Right lobe of liver (tissue), 6 donors: ENCODE measurements at regions not wholly inside any gene's neighbourhood (a gene's known extent, or its start where the extent isn't known, plus 50 kb on each side); places are given as distances from the start of the nearest gene placed in this dataset.

Experiments
- ATAC-seq, 4 donors: fragments of 200-7000 bp; cut with Tn5 transposase; one replicate each; pipeline ENCODE4 v1.9.1; 2020; ENCODE audit warnings: mild to moderate bottlenecking in 4 of 4, moderate library complexity in 4 of 4
- DNase-seq, 3 donors: peaks; one replicate each; pipeline ENCODE4 v3.0.0-alpha.2; 2020
- H3K27ac ChIP-seq, 3 donors: fragments of 200-600 bp; one replicate each; pipeline ENCODE4 v1.8.0; 2022
- H3K27me3 ChIP-seq, 2 donors: fragments of 200-600 bp; one replicate each; pipeline ENCODE4 v1.8.0; 2022
- H3K36me3 ChIP-seq, 4 donors: fragments of 200-600 bp; sonication (generic) in 1 of 4; one replicate each; pipeline versions ENCODE4 v1.5.1 to v1.8.0; 2017 to 2022; ENCODE audit warnings: control low read depth in 1 of 4
- H3K4me1 ChIP-seq, 4 donors: fragments of 200-600 bp; sonication (generic) in 1 of 4; one replicate each; pipeline versions ENCODE4 v1.5.1 to v1.8.0; 2017 to 2022; ENCODE audit warnings: control low read depth in 1 of 4
- H3K4me3 ChIP-seq, 3 donors: fragments of 200-600 bp; one replicate each; pipeline ENCODE4 v1.8.0; 2022
- H3K9me3 ChIP-seq, 4 donors: fragments of 200-600 bp; sonication (generic) in 1 of 4; one replicate each; pipeline versions ENCODE4 v1.5.1 to v1.8.0; 2017 to 2022; ENCODE audit warnings: control low read depth in 1 of 4
- POLR2A ChIP-seq: fragments of 450-650 bp; IDR thresholded peaks from one replicate; pipeline ENCODE4 v1.6.1; 2017; ENCODE audit warnings: antibody characterized with exemption, mild to moderate bottlenecking
- whole genome bisulfite sequencing: methylation state at CpG from one replicate; pipeline ENCODE4 v1.1.6; 2018; ENCODE audit warnings: low coverage, low lambda C conversion rate; ENCODE audit not compliant: insufficient coverage; ENCODE audit errors: missing lambda C conversion rate; 5-methylcytosine and 5-hydroxymethylcytosine counted together
- intact Hi-C, 2 donors: fragments of 100-400 bp; cut with DNase I; formaldehyde crosslinking; loops; one replicate each; pipeline versions ENCODE4 v1.11.2 to v1.14.1; 2022
- TF ChIP-seq, protein P1 (sequence below), 4 donors: fragments of 200-600 bp in 3 of 4; fragments of 450-650 bp in 1 of 4; IDR thresholded peaks; one replicate each; pipeline versions ENCODE4 v1.5.1 to v1.8.0; 2016 to 2022; ENCODE audit warnings: antibody characterized with exemption in 4 of 4, mild to moderate bottlenecking in 2 of 4
- donor health status: DM: no; HTN: yes; CAD: no.
- donor health status: DM: no; HTN: no; CAD: no.
- donor health status: DM: no; HTN: no; CAD: no.
- donor health status: DM: no; HTN: yes; CAD: no.
- donor health status: DM: no; HTN: yes; CAD: no.

DNA sequence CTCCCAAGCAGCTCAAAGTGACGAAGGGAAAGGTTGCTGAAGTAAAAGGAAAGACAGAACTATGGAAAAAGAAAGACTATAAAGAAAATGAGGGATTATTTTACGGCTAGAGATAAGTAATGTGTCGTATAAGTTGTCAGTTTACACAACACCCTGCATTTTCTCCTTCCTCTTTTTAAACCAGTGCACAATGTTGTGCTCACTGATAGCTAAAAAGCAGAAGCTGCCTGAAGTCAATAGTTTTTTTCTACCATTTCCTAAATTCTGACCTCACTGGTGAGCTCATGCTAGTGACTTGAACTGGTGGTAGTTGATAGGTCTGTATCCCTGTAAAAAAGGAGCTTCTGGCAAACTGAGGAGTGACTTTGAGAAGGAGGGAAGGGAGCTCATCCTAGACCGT lies 368.6 kb upstream of the GBE1 start:
- 48% methylated on average over 4 of the region's 4 CpGs for WGBS
- DNase-seq, result no peak
- no peak overlapping the region for H3K4me3 ChIP-seq
- TF ChIP-seq, protein P1, sequence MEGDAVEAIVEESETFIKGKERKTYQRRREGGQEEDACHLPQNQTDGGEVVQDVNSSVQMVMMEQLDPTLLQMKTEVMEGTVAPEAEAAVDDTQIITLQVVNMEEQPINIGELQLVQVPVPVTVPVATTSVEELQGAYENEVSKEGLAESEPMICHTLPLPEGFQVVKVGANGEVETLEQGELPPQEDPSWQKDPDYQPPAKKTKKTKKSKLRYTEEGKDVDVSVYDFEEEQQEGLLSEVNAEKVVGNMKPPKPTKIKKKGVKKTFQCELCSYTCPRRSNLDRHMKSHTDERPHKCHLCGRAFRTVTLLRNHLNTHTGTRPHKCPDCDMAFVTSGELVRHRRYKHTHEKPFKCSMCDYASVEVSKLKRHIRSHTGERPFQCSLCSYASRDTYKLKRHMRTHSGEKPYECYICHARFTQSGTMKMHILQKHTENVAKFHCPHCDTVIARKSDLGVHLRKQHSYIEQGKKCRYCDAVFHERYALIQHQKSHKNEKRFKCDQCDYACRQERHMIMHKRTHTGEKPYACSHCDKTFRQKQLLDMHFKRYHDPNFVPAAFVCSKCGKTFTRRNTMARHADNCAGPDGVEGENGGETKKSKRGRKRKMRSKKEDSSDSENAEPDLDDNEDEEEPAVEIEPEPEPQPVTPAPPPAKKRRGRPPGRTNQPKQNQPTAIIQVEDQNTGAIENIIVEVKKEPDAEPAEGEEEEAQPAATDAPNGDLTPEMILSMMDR (IDR thresholded peaks at IDR 0.05), result no peak
- no peak for TF ChIP-seq POLR2A
- no peaks in the 10 kb centered on the region for H3K27me3 ChIP-seq
- H3K27ac ChIP-seq, result no peak overlapping the region
- peaks cover 0 to 7% (median 2%) of the 10 kb centered on the region in 4 donors for H3K4me1 ChIP-seq
- no peaks in the 10 kb centered on the region for H3K36me3 ChIP-seq
- intact Hi-C loops, result no loop called here
- H3K9me3 ChIP-seq, result no peaks in the 10 kb centered on the region
- ATAC-seq, result peak in 3 of 4 donors; percentile 36 to 43 (median 37)

- Histone ChIP-seq H3K4me3 (no peak overlapping the region), H3K27me3 (no peaks in the 10 kb centered on the region), H3K27ac (no peak overlapping the region), H3K4me1 (peaks cover 0 to 7% (median 2%) of the 10 kb centered on the region in 4 donors), H3K9me3 (no peaks in the 10 kb centered on the region), H3K36me3 (no peaks in the 10 kb centered on the region)
- ATAC-seq (no peak), DNase-seq (no peak)
- no peak for TF ChIP-seq POLR2A
- TF ChIP-seq, protein P1 (IDR thresholded peaks at IDR 0.05), result no peak
- intact Hi-C loops, result no loop called here
- 86% methylated on average over 1 of the region's 2 CpGs for WGBS
These were observed 367.9 kb upstream of the GBE1 start for GRCh38 chr3:82129221-82129801.

- Histone ChIP-seq H3K4me3 (no peak overlapping the region), H3K9me3 (no peaks in the 10 kb centered on the region), H3K27ac (no peak overlapping the region), H3K4me1 (peaks cover 0 to 7% (median 2%) of the 10 kb centered on the region in 4 donors), H3K36me3 (no peaks in the 10 kb centered on the region), H3K27me3 (no peaks in the 10 kb centered on the region)
- WGBS, result 75% methylated on average over 3 of the region's 4 CpGs
- ATAC-seq (no peak), DNase-seq (no peak)
- TF ChIP-seq, protein P1 (IDR thresholded peaks at IDR 0.05), result no peak
- TF ChIP-seq POLR2A, result no peak
- intact Hi-C loops, result no loop called here
These were observed 366.8 kb upstream of the GBE1 start for GRCh38 chr3:82128271-82128670.

DNA sequence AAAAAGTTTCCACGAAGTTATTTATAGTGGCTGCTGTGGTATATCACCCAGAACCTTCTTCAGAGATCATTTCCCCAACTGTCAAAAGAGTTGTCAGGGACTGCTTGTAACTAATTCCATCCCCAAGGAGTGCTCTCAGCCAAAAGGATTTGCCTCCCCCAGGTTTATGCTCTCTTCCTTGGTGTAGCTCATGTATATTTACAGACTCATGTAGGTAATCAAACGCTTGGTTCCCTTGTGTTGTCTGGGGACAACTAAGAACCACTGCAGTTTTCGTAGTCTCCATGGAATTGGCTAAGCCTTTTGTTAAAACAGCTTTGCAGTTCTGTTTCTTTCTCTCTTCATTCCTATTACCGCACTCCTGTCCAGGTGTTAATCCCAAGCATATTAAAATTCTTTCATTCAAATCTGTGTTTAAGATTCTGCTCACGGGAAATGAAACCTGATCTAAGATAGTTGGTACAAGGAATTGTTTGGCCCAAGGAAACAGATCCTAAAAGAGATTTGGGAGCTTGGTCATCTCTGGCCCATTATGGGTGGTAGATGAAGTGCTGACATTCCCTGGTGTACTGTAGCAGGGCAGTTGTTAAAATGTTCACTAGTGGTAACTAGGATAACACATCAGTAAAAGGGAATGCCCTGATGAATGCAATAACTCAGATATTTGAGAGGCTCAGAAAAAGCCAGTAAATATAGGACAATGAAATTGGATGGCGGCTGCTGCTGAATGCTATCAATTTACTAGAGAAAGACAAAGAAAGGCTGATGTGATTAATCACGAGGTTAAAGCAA lies 361.3 kb upstream of the GBE1 start:
- DNase-seq (no peak), ATAC-seq (no peak)
- intact Hi-C loops, result no loop called here
- Histone ChIP-seq H3K27me3 (no peaks in the 10 kb centered on the region), H3K4me3 (no peak overlapping the region), H3K36me3 (no peaks in the 10 kb centered on the region), H3K27ac (no peak overlapping the region), H3K4me1 (no peaks in the 10 kb centered on the region), H3K9me3 (no peaks in the 10 kb centered on the region)
- 68% methylated on average over 7 of the region's 7 CpGs for WGBS
- TF ChIP-seq POLR2A, result no peak
- TF ChIP-seq, protein P1 (IDR thresholded peaks at IDR 0.05), result no peak
